K562 (cell line): ENCODE measurements at regions not wholly inside any gene's neighbourhood (a gene's known extent, or its start where the extent isn't known, plus 50 kb on each side); places are given as distances from the start of the nearest gene placed in this dataset.

Experiments used
- JUN ChIP-seq, 2 experiments: sonication (generic) in 1 of 2; formaldehyde crosslinking in 1 of 2; IDR thresholded peaks; 2 replicates each; pipeline versions ENCODE4 v1.6.1 to v1.8.0; 2012 to 2022; ENCODE audit warnings: borderline replicate concordance in 2 of 2, mild to moderate bottlenecking in 2 of 2, improper control_type of control experiment in 1 of 2, low read depth in 1 of 2, low read length in 1 of 2, missing genetic modification reagents in 1 of 2
- L3MBTL2 ChIP-seq: fragments of 450-650 bp; IDR thresholded peaks from 2 replicates; pipeline ENCODE4 v1.6.1; 2016; ENCODE audit warnings: mild to moderate bottlenecking, moderate library complexity
- SIRT6 ChIP-seq: IDR thresholded peaks from one replicate; pipeline ENCODE4 v1.6.1; 2012; ENCODE audit warnings: low read depth, mild to moderate bottlenecking, control low read depth, inconsistent platforms, low read length, moderate library complexity
- SMAD4 ChIP-seq: fragments of 250-450 bp; sonication (Bioruptor Pico); conservative IDR thresholded peaks from 2 replicates; pipeline ENCODE4 v1.8.0; 2021; ENCODE audit warnings: inconsistent platforms, mild to moderate bottlenecking, moderate library complexity
- SMARCC2 ChIP-seq: fragments of 450-650 bp; IDR thresholded peaks from 2 replicates; pipeline ENCODE4 v1.6.1; 2017; ENCODE audit warnings: antibody characterized with exemption, moderate library complexity, mild to moderate bottlenecking, low read depth
- U2AF1 ChIP-seq: fragments of 200-400 bp; formaldehyde crosslinking; optimal IDR thresholded peaks from 2 replicates; pipeline ENCODE3; 2017; ENCODE audit warnings: mild to moderate bottlenecking, low read depth, low read length, moderate library complexity
- ZC3H11A ChIP-seq: IDR thresholded peaks from 2 replicates; pipeline ENCODE4 v1.6.1; 2012; ENCODE audit warnings: low read depth, low read length, improper control_type of control experiment
- ZNF408 ChIP-seq: fragments of 250-450 bp; sonication (Bioruptor Pico); IDR thresholded peaks from 2 replicates; pipeline ENCODE4 v1.4.0; 2020; ENCODE audit warnings: low read depth, mild to moderate bottlenecking, moderate library complexity
- ZNF436 ChIP-seq: fragments of 250-450, 450-650 bp; sonication (Bioruptor Pico); formaldehyde crosslinking; IDR thresholded peaks from 2 replicates; pipeline ENCODE4 v1.7.0; 2020; ENCODE audit warnings: mild to moderate bottlenecking
- TF ChIP-seq, protein P1 (sequence below), 2 experiments: fragments of 450-650 bp; conservative IDR thresholded peaks; 2 replicates each; pipeline ENCODE4 v1.6.1; 2017; ENCODE audit warnings: mild to moderate bottlenecking in 2 of 2, moderate library complexity in 2 of 2
- TF ChIP-seq, protein P2 (sequence below): sonication (generic); formaldehyde crosslinking; IDR thresholded peaks from 2 replicates; pipeline ENCODE4 v1.9.0; 2022; ENCODE audit warnings: mild to moderate bottlenecking, missing genetic modification reagents
- TF ChIP-seq, protein P3 (sequence below): fragments of 450-650 bp; IDR thresholded peaks from 2 replicates; pipeline ENCODE4 v1.6.1; 2016; ENCODE audit warnings: mild to moderate bottlenecking, moderate library complexity

DNA sequence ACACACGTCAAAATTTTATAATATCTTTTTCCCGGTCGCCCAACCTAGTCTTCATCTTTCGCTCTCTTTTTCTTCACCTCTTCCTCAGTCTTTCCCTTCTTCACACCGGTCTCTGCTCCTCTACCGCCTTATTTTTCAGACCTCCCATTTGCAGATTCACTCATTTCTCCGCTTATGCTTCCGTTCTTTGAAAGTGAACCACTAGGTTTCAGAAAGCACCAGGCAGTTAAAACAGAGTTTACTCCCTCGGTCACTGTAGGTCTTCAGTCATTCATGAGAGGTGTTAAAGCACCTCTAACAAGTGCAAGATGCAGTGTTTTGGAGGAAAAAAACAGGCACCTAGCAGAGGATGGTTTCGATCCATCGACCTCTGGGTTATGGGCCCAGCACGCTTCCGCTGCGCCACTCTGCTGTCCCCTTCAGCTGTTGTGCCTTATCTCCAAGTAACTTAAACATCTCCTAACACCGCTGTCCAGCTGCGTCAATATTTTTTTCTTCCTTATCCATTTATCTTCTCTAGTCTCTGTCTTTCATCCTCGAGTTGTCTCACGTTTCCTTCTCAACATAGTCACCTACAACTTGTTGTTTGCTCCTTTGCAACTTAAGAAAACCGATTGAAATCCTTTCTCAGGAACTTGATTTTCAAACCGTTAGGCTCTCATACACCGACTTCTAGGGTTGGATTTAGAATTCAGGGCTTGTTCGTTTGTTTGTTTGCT, 119.7 kb upstream of the ZNF184 start (continued):
- TF ChIP-seq JUN (IDR thresholded peaks at IDR 0.05; ENCODE audit: borderline replicate concordance, low read depth, low read length) (peak; percentile 67; the same call in 1 of the 2 replicates), JUN (CRISPR knock-in tag; IDR thresholded peaks at IDR 0.05; ENCODE audit: borderline replicate concordance) (0 out of 2 replicates have a peak, but pooled peaks have one; percentile 27), U2AF1 (no peak), SMARCC2 (0 out of 2 replicates have a peak, but pooled peaks have one; percentile 19), SMAD4 (CRISPR knock-in tag) (0 out of 2 replicates have a peak, but pooled peaks have one; percentile 46), SIRT6 (no peak), ZC3H11A (0 out of 2 replicates have a peak, but pooled peaks have one; percentile 82), ZNF408 (CRISPR knock-in tag) (no peak), L3MBTL2 (peak; percentile 61; the same call in 1 of the 2 replicates), ZNF436 (CRISPR knock-in tag) (no peak)
- TF ChIP-seq, protein P1, sequence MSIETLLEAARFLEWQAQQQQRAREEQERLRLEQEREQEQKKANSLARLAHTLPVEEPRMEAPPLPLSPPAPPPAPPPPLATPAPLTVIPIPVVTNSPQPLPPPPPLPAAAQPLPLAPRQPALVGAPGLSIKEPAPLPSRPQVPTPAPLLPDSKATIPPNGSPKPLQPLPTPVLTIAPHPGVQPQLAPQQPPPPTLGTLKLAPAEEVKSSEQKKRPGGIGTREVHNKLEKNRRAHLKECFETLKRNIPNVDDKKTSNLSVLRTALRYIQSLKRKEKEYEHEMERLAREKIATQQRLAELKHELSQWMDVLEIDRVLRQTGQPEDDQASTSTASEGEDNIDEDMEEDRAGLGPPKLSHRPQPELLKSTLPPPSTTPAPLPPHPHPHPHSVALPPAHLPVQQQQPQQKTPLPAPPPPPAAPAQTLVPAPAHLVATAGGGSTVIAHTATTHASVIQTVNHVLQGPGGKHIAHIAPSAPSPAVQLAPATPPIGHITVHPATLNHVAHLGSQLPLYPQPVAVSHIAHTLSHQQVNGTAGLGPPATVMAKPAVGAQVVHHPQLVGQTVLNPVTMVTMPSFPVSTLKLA (conservative IDR thresholded peaks at IDR 0.05), result peak; percentile 77 to 79
- TF ChIP-seq, protein P2, sequence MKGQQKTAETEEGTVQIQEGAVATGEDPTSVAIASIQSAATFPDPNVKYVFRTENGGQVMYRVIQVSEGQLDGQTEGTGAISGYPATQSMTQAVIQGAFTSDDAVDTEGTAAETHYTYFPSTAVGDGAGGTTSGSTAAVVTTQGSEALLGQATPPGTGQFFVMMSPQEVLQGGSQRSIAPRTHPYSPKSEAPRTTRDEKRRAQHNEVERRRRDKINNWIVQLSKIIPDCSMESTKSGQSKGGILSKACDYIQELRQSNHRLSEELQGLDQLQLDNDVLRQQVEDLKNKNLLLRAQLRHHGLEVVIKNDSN (CRISPR knock-in tag), result no peak
- TF ChIP-seq, protein P3, sequence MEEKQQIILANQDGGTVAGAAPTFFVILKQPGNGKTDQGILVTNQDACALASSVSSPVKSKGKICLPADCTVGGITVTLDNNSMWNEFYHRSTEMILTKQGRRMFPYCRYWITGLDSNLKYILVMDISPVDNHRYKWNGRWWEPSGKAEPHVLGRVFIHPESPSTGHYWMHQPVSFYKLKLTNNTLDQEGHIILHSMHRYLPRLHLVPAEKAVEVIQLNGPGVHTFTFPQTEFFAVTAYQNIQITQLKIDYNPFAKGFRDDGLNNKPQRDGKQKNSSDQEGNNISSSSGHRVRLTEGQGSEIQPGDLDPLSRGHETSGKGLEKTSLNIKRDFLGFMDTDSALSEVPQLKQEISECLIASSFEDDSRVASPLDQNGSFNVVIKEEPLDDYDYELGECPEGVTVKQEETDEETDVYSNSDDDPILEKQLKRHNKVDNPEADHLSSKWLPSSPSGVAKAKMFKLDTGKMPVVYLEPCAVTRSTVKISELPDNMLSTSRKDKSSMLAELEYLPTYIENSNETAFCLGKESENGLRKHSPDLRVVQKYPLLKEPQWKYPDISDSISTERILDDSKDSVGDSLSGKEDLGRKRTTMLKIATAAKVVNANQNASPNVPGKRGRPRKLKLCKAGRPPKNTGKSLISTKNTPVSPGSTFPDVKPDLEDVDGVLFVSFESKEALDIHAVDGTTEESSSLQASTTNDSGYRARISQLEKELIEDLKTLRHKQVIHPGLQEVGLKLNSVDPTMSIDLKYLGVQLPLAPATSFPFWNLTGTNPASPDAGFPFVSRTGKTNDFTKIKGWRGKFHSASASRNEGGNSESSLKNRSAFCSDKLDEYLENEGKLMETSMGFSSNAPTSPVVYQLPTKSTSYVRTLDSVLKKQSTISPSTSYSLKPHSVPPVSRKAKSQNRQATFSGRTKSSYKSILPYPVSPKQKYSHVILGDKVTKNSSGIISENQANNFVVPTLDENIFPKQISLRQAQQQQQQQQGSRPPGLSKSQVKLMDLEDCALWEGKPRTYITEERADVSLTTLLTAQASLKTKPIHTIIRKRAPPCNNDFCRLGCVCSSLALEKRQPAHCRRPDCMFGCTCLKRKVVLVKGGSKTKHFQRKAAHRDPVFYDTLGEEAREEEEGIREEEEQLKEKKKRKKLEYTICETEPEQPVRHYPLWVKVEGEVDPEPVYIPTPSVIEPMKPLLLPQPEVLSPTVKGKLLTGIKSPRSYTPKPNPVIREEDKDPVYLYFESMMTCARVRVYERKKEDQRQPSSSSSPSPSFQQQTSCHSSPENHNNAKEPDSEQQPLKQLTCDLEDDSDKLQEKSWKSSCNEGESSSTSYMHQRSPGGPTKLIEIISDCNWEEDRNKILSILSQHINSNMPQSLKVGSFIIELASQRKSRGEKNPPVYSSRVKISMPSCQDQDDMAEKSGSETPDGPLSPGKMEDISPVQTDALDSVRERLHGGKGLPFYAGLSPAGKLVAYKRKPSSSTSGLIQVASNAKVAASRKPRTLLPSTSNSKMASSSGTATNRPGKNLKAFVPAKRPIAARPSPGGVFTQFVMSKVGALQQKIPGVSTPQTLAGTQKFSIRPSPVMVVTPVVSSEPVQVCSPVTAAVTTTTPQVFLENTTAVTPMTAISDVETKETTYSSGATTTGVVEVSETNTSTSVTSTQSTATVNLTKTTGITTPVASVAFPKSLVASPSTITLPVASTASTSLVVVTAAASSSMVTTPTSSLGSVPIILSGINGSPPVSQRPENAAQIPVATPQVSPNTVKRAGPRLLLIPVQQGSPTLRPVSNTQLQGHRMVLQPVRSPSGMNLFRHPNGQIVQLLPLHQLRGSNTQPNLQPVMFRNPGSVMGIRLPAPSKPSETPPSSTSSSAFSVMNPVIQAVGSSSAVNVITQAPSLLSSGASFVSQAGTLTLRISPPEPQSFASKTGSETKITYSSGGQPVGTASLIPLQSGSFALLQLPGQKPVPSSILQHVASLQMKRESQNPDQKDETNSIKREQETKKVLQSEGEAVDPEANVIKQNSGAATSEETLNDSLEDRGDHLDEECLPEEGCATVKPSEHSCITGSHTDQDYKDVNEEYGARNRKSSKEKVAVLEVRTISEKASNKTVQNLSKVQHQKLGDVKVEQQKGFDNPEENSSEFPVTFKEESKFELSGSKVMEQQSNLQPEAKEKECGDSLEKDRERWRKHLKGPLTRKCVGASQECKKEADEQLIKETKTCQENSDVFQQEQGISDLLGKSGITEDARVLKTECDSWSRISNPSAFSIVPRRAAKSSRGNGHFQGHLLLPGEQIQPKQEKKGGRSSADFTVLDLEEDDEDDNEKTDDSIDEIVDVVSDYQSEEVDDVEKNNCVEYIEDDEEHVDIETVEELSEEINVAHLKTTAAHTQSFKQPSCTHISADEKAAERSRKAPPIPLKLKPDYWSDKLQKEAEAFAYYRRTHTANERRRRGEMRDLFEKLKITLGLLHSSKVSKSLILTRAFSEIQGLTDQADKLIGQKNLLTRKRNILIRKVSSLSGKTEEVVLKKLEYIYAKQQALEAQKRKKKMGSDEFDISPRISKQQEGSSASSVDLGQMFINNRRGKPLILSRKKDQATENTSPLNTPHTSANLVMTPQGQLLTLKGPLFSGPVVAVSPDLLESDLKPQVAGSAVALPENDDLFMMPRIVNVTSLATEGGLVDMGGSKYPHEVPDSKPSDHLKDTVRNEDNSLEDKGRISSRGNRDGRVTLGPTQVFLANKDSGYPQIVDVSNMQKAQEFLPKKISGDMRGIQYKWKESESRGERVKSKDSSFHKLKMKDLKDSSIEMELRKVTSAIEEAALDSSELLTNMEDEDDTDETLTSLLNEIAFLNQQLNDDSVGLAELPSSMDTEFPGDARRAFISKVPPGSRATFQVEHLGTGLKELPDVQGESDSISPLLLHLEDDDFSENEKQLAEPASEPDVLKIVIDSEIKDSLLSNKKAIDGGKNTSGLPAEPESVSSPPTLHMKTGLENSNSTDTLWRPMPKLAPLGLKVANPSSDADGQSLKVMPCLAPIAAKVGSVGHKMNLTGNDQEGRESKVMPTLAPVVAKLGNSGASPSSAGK, result peak; percentile 46; the same call in 1 of the 2 replicates
